Neutrophil (primary cell): ENCODE measurements at regions not wholly inside any gene's neighbourhood (a gene's known extent, or its start where the extent isn't known, plus 50 kb on each side); places are given as distances from the start of the nearest gene placed in this dataset.

Experiments
- H3K27ac ChIP-seq: fragments of 200-600 bp; sonication (generic); 2 replicates; pipeline ENCODE4 v1.5.1; 2016; ENCODE audit warnings: mild to moderate bottlenecking, moderate library complexity
- H3K27me3 ChIP-seq: fragments of 200-600 bp; sonication (generic); 2 replicates; pipeline ENCODE4 v1.6.0; 2016; ENCODE audit warnings: mild to moderate bottlenecking
- H3K36me3 ChIP-seq: fragments of 200-600 bp; sonication (generic); 2 replicates; pipeline ENCODE4 v1.5.1; 2017
- H3K4me1 ChIP-seq, 2 experiments: fragments of 200-600 bp in 1 of 2; sonication (generic) in 1 of 2; 1 replicate in 1 of 2; 2 replicates in 1 of 2; pipeline versions ENCODE4 v1.5.1 to v1.6.1; 2013 to 2016; ENCODE audit warnings: low read depth in 1 of 2, low read length in 1 of 2, mild to moderate bottlenecking in 1 of 2, moderate library complexity in 1 of 2; ENCODE audit not compliant: control insufficient read depth in 1 of 2, insufficient read depth in 1 of 2
- H3K4me3 ChIP-seq, 2 experiments: fragments of 200-600 bp in 1 of 2; sonication (generic) in 1 of 2; 1 replicate in 1 of 2; 2 replicates in 1 of 2; pipeline ENCODE4 v1.5.1; 2013 to 2016; ENCODE audit warnings: low read depth in 1 of 2, low read length in 1 of 2, mild to moderate bottlenecking in 1 of 2, moderate library complexity in 1 of 2
- H3K9me3 ChIP-seq: fragments of 200-600 bp; sonication (generic); 2 replicates; pipeline ENCODE4 v1.5.1; 2016
- CTCF ChIP-seq: fragments of 200-600 bp; sonication (generic); IDR thresholded peaks from 2 replicates; pipeline ENCODE4 v1.5.1; 2016; ENCODE audit warnings: antibody characterized with exemption

- Histone ChIP-seq H3K36me3 (no peaks in the 10 kb centered on the region), H3K27me3 (no peaks in the 10 kb centered on the region), H3K27ac (no peak overlapping the region), H3K4me3 (no peak overlapping the region), H3K4me1 (peaks cover 11 to 12% of the 10 kb centered on the region in 2 experiments), H3K9me3 (no peaks in the 10 kb centered on the region)
- no peak for TF ChIP-seq CTCF
Measured at GRCh38 chr22:19639610-19640135, 74.6 kb upstream of the SEPTIN5 start.

GRCh38 chr22:19640306-19640705 lies 74.0 kb upstream of the SEPTIN5 start:
- Histone ChIP-seq H3K36me3 (no peaks in the 10 kb centered on the region), H3K4me1 (peaks cover 12 to 13% of the 10 kb centered on the region in 2 experiments), H3K27me3 (no peaks in the 10 kb centered on the region), H3K4me3 (no peak overlapping the region), H3K27ac (no peak overlapping the region), H3K9me3 (no peaks in the 10 kb centered on the region)
- no peak for TF ChIP-seq CTCF

GRCh38 chr22:19641254-19641982 lies 72.9 kb upstream of the SEPTIN5 start:
- no peaks in the 10 kb centered on the region for H3K9me3 ChIP-seq
- H3K4me1 ChIP-seq, result peaks cover 12 to 13% of the 10 kb centered on the region in 2 experiments
- no peak overlapping the region for H3K4me3 ChIP-seq
- H3K27ac ChIP-seq, result no peak overlapping the region
- no peaks in the 10 kb centered on the region for H3K36me3 ChIP-seq
- H3K27me3 ChIP-seq, result no peaks in the 10 kb centered on the region
- no peak for TF ChIP-seq CTCF

GRCh38 chr22:19641983-19642451 lies 72.3 kb upstream of the SEPTIN5 start:
- no peak for TF ChIP-seq CTCF
- Histone ChIP-seq H3K4me1 (peaks cover 12 to 13% of the 10 kb centered on the region in 2 experiments), H3K27me3 (no peaks in the 10 kb centered on the region), H3K4me3 (no peak overlapping the region), H3K27ac (no peak overlapping the region), H3K36me3 (no peaks in the 10 kb centered on the region), H3K9me3 (no peaks in the 10 kb centered on the region)

- Histone ChIP-seq H3K27ac (no peak overlapping the region), H3K27me3 (no peaks in the 10 kb centered on the region), H3K9me3 (peaks cover 13% of the 10 kb centered on the region), H3K4me3 (no peak overlapping the region), H3K4me1 (peaks cover 12 to 13% of the 10 kb centered on the region in 2 experiments), H3K36me3 (no peaks in the 10 kb centered on the region)
- no peak for TF ChIP-seq CTCF
Measured at GRCh38 chr22:19643448-19644313, 70.6 kb upstream of the SEPTIN5 start.
